Suppressor macrophage treated with lipopolysaccharide for 4 hours (primary cell): ENCODE measurements at regions not wholly inside any gene's neighbourhood (a gene's known extent, or its start where the extent isn't known, plus 50 kb on each side); places are given as distances from the start of the nearest gene placed in this dataset.

Experiments used
- DNase-seq: peaks from one replicate; pipeline ENCODE4 v3.0.0-alpha.2; 2020

- no peak for DNase-seq
These were observed 366.9 kb upstream of the HSFY2 start for GRCh38 chrY:19140285-19140920.

GRCh38 chrY:19134426-19134825 is 360.9 kb upstream of the HSFY2 start:
- no peak for DNase-seq

- no peak for DNase-seq
These were observed 357.2 kb upstream of the HSFY2 start for GRCh38 chrY:19130569-19131358.

GRCh38 chrY:19126889-19127288 is 353.4 kb upstream of the HSFY2 start:
- peak; percentile 0 for DNase-seq

GRCh38 chrY:19124609-19125008 is 351.1 kb upstream of the HSFY2 start:
- no peak for DNase-seq

- no peak for DNase-seq
These were observed 348.9 kb upstream of the HSFY2 start for GRCh38 chrY:19122450-19122849.

GRCh38 chrY:19098349-19098748 is 324.8 kb upstream of the HSFY2 start:
- no peak for DNase-seq

GRCh38 chrY:19095460-19095859 is 321.9 kb upstream of the HSFY2 start:
- peak; percentile 9 for DNase-seq

GRCh38 chrY:19083006-19083405 is 309.5 kb upstream of the HSFY2 start:
- DNase-seq, result no peak

- peak; percentile 10 for DNase-seq
These were observed 304.2 kb upstream of the HSFY2 start for GRCh38 chrY:19077698-19078113.

GRCh38 chrY:19076846-19077697 is 303.5 kb upstream of the HSFY2 start:
- DNase-seq, result peak; percentile 73

- peak; percentile 55 for DNase-seq
These were observed 302.1 kb upstream of the HSFY2 start for GRCh38 chrY:19075471-19076253.

- no peak for DNase-seq
These were observed 293.9 kb upstream of the HSFY2 start for GRCh38 chrY:19067435-19067834.

GRCh38 chrY:19066447-19067190 is 293.1 kb upstream of the HSFY2 start:
- no peak for DNase-seq

- DNase-seq, result no peak
These were observed 291.6 kb upstream of the HSFY2 start for GRCh38 chrY:19065119-19065518.

- DNase-seq, result peak; percentile 6
These were observed 286.2 kb upstream of the HSFY2 start for GRCh38 chrY:19059733-19060132.

- no peak for DNase-seq
These were observed 285.4 kb upstream of the HSFY2 start for GRCh38 chrY:19058831-19059370.

GRCh38 chrY:19056138-19056469 is 282.6 kb upstream of the HSFY2 start:
- no peak for DNase-seq

- DNase-seq, result no peak
These were observed 281.9 kb upstream of the HSFY2 start for GRCh38 chrY:19055232-19056137.

- no peak for DNase-seq
These were observed 280.3 kb upstream of the HSFY2 start for GRCh38 chrY:19053806-19054205.

GRCh38 chrY:19051021-19051420 is 277.5 kb upstream of the HSFY2 start:
- DNase-seq, result no peak
